ENCODE measurements at regions not wholly inside any gene's neighbourhood (a gene's known extent, or its start where the extent isn't known, plus 50 kb on each side); places are given as distances from the start of the nearest gene placed in this dataset.

GRCh38 chr12:11446372-11446771 is 51.0 kb upstream of the PRB2 start:
- DNase-seq = no peak

DNA sequence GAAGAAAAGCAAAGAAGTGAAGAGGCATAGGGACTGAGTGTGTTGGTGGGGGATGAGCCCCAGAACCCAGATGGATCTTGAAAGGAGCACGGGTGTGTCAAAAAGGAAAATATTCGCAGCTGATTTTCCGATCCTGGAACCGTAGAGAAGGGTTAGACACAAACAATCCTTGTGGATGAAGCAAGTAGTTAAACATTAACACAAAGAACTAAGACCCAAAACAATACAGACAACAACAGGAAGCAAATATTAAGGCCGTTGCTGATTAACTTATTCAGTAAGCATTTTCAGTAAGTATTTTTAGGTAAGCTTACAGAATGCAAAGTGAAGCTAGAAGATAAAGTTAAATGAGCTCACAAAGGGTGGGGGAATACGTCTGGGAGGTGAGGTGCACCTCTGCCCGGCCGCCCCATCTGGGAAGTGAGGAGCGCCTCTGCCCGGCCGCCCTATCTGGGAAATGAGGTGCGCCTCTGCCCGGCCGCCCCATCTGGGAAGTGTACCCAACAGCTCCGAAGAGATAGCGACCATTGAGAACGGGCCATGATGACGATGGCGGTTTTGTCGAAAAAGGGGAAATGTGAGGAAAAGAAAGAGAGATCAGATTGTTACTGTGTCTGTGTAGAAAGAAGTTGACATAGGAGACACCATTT is 62.8 kb upstream of the PRB2 start:
- DNase-seq = no peak

- DNase-seq = no peak
Observed at GRCh38 chr12:11460343-11461023, 65.1 kb upstream of the PRB2 start.

- no peak for DNase-seq
Observed at GRCh38 chr12:11461433-11461832, 66.1 kb upstream of the PRB2 start.

DNA sequence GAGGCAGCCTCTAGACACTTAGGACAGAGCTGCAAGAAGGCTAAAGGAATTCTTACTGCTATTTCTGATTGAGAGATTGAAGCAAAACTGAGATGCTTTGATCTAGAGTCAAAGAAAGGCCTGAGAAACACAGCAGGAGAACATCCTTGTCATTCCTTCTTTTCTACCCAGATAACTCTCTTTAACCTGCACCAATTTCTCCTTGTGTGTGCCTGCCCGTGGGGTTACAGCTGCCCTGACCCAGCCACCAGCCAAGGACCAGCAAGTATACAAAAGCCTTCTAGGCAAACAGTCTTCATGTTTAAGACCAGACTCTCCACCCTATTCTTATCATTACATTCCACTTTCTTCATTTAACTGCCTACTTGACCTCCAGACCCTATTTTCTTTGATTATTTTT is 81.7 kb upstream of the PRB2 start:
- DNase-seq = no peak

DNA sequence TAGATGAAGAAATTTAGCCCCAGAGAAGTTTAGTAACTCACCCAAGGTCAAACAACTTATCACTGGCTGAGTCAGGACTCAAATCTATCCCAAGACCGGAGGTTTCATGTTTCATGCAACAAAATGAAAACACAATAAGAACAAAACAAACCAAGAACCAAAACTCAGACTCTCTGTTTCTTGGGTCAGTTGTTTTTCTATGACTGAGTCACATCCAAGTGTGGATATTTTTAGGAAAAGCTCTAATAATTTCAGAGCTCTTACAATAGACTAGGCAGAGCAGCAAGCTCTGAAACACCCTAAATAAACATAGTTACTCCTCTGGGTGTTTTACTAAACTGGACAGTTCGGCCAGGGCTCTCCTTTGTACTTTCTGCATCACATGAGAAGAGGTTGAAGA is 87.6 kb upstream of the PRB2 start:
- DNase-seq = no peak

DNA sequence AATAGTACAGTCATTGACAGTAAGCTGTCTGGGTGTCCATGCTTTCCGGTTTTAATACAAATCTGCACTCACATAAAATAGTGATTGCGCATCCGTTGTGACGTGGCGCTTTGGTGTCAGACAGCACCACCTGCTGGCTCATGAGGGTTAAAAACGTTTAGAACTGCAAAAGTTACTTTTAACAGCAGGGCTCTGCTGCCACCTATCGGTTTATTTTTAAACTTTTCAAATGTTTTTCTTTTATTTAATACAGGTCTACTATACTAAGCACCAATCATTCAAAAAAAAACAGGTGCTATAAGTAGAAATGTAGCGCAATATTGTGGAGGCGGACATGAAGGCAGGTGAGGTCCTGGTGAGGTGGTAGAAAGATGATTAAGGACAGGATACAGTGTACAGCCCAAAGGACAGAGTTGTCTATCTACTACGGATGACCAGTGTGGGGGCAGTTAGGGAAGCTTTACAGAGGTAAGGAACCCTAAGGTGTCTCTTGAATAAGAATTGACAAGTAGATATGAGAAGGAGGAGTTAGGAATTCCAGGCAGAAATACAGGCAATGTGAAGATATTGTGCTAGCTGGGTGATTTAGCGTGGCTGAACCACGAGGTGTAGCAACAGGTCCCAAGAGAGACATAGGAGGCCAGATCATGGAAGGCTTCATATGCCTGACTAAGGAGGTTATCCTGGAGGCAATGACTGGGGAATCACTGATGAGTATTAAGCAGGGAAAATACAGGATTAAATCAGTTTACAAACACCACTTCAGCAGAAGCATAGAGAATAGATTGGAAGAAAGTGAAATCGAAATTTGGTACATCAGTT is 91.5 kb upstream of the PRB2 start:
- DNase-seq = peak; percentile 83 to 88

- no peak for DNase-seq
Observed at GRCh38 chr12:11496157-11496851, 100.9 kb upstream of the PRB2 start.

DNA sequence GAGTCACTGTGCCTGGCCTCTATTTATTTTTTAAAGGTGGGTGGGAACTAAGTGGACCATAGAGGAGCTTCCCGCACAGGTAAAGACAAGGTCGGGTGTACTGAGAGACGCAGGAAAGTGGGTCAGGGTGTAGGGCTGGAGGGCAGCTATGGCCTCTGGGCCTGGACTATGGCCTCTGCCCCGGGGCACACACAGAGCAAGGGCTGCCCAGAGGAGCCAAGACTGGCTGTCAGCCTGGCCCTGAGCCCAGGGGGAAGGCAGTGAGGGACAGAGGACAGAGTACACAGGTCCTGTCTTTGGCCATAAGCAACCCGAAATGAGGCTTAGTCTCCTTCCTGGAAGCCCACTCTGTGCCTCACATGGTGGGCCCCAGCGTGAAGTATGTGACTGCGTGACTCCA is 102.1 kb upstream of the PRB2 start:
- no peak for DNase-seq

- no peak for DNase-seq
Observed at GRCh38 chr12:11497995-11498394, 102.6 kb upstream of the PRB2 start.

- peak in 1 of 2 donors; percentile 8 for DNase-seq
Observed at GRCh38 chr12:11498574-11498973, 103.2 kb upstream of the PRB2 start.

- DNase-seq = no peak
Observed at GRCh38 chr12:11499806-11500187, 104.4 kb upstream of the PRB2 start.

DNA sequence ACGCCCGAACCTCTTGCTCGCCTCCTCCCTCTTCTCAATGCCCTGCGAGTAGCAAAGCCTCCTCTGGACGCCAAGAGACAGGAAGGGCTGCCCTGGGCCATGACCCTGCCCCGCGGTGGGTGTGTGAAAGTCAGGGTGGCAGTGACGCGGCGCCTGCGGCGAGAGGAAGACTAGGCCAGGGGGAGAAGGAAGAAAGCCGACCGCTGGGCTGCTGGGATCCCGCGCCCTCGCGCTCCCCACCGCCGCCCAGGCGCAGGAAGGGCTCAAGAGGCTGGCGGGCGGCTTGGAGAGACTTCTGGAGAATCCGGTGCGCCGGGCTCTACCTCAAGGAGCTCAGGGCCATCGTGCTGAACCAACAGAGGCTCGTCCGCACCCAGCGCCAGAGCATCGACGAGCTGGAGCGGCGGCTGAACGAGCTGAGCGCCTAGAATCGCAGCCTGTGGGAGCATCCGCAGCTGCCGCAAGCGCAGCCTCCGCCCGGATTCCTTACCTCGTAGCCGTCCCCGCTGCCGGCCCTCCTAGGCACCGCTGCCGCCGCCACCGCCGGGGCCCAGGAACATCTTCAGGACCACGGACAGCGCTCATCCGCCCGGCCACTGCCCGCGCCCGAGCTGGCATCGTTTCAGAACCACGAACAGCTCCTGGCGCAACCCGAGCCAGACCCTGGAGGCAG is 105.0 kb upstream of the PRB2 start:
- peak; percentile 57 to 71 for DNase-seq

- no peak for DNase-seq
Observed at GRCh38 chr12:11500861-11501230, 105.5 kb upstream of the PRB2 start.

- no peak for DNase-seq
Observed at GRCh38 chr12:11508699-11509098, 113.3 kb upstream of the PRB2 start.

- DNase-seq = no peak
Observed at GRCh38 chr12:11509326-11509725, 114.0 kb upstream of the PRB2 start.

DNA sequence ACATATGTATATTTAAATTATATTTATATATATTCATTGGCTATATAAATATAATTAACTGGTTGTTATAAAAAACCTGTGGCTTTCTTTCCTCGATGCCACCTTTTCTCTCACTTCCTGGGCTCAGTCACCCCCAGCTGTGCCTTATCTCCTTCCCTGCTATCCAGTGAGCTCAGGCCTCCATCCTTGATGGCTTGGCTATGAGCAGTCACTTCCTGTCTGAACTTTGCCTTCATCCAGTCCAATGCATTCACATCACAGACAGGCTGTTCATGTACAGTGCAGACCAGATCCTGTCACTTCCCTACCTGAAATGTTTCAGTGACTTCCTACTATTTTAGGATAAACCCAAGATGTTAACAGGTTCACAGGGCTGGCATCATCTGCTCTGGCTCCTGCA is 115.3 kb upstream of the PRB2 start:
- DNase-seq = no peak

DNA sequence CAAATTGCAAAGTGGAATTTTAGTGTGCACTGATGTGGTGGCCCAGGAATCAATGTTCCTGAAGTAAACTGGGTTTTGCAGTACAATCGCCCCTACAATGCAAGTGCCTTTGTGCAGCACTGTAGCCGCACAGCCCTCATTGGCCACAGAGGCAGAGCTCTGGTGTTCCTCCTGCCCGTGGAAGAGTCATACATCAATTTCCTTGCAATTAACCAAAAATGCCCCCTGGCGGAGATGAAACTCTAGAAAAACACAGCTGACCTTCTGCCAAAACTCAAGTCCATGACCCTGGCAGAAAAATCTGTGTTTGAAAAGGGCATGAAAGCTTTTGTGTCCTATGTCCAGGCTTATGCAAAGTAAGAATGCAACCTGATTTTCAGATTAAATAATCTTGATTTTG is 117.9 kb upstream of the PRB2 start:
- DNase-seq = no peak

- no peak for DNase-seq
Observed at GRCh38 chr12:11517080-11517479, 121.7 kb upstream of the PRB2 start.

- DNase-seq = no peak
Observed at GRCh38 chr12:11524446-11524845, 125.0 kb upstream of the ETV6 start.

GRCh38 chr12:11534064-11534463 is 115.4 kb upstream of the ETV6 start:
- no peak for DNase-seq

GRCh38 chr12:11535127-11535526 is 114.3 kb upstream of the ETV6 start:
- DNase-seq = no peak

DNA sequence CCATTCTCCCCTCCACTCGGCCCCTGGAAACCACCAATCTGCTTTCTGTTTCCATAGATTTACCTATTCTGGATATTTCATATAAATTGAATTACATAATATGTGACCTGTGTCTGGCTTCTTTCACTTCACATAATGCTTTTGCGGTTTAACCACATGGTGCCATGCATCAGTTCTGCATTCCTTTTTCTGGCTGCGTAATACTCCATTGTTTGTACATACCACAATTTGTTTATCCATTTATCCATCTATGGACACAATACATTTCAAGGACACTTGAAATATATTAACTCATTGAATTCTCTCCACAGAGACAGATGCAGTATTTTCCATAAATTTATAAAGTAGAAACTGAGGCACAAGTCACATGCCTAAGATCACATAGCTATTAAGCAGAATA is 110.3 kb upstream of the ETV6 start:
- DNase-seq = no peak
